GM19463 (cell line): ENCODE measurements at regions not wholly inside any gene's neighbourhood (a gene's known extent, or its start where the extent isn't known, plus 50 kb on each side); places are given as distances from the start of the nearest gene placed in this dataset.
"Not testable (repeated sequence)": the region's sequence is repeated elsewhere in the genome, so short reads cannot be mapped to it uniquely, and the experiment has no call there.

Source experiments
- ATAC-seq: cut with Tn5 transposase; IDR thresholded peaks from one replicate; pipeline ENCODE4 v1.9.1; 2021; ENCODE audit warnings: mild to moderate bottlenecking, moderate library complexity; ENCODE audit not compliant: unreplicated experiment

DNA sequence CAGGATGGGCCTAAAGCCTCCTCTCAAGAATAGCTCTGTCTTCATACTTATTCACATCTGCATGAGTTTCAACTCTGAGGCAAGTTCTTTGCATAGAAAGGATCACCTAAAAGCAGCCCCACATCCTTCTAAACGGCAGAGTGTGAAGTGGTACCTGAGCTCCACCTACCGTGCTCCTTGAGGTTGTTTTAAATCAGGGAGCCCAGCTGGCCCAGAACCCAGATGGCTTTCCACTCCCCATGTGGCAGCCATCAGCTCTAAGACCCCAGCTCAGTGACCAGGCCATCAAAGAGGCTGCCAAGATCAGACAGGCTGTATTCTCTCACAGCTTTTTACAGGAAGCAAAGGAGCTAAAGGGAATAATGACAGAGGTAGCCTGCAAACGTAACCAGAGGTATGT lies 299.3 kb downstream of the RASEF start:
- ATAC-seq = no peak

DNA sequence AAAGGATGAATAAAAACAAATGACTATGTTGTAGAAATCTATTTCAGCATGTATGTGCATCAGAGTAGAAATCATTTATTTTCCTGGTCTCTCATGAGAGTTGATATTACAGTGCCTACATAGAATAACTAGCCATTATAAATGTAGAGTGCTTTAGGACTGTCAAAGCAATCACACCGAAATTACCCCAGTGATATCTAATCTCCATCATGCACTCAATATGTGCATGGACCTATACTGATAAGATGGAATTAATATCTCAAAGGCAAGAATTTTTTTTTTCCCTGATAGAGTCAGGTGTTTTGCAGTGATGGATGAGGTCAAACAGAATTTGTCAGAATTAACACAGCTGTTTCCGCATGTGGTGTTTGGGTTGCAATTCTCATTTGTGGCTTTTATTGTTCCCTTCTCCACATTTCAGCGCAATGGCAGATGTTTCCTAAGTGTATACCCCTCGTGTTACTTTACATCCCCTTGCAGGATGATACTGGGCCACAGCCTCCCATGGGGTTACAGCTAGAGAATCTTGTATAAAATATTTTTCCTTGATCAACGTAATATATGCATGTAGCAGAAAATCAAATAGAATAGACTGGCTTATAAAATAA lies 298.8 kb downstream of the RASEF start:
- no peak for ATAC-seq

GRCh38 chr9:82774707-82775231 lies 288.2 kb downstream of the RASEF start:
- ATAC-seq = not testable (repeated sequence)

DNA sequence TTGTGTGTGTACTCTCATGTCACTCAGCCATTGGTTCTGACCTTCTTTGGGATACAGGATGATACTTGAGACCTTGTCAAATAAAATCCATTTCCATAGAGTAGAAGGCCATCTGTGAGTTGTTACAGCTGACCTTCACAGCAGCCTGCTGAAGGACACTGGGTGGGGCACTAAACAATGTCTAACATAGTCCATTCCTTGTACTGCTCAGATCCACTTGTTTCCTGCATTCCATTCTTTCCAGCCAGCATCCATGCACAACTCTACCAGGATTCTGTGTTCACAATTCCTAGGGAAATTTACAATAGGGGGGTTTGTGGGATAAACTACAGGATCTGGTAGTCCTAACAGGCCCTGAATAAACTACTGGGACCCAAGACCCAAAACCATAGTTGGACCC lies 286.4 kb downstream of the RASEF start:
- ATAC-seq = no peak

DNA sequence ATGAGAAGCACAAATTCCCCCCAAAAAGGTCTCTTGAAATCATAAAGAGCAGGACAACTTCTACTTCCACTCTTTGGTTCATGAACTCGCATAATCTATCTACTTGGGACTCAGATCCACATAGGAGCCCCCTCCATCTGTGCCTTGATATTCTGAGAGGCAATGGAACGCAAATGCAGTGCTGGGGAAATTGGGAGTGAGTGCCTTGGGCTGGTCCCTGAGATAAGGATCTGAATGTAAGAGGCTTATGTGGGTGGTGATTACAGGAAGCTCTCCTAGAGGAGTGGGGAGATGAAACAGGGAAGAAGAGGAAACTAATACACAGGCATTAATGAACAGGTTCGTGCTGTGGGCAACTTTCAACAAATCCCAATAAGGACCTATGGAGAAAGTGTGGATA lies 285.6 kb downstream of the RASEF start:
- no peak for ATAC-seq

GRCh38 chr9:82778923-82779322 lies 284.0 kb downstream of the RASEF start:
- ATAC-seq = not testable (repeated sequence)

DNA sequence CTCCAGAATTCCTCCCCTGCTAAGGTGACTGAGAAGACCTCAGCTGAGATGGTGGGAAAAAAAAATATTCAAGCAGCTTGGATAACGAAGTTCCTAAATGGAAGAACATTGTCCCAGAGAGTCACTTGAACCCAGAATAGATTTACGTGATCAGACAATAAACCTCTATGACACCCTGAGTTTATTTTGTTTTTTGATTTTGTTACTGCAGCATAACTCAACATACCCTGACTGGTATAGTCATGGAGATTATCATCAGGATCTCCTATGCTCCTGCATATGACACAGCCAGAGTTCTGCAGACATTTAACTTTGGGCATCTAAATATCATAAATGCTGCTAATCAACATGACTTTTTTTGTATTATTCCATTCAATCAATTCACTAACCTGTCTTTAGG lies 282.9 kb downstream of the RASEF start:
- ATAC-seq = no peak

- no peak for ATAC-seq
Measured at GRCh38 chr9:82781921-82782392, 281.0 kb downstream of the RASEF start.

GRCh38 chr9:82783045-82783444 lies 279.9 kb downstream of the RASEF start:
- no peak for ATAC-seq

DNA sequence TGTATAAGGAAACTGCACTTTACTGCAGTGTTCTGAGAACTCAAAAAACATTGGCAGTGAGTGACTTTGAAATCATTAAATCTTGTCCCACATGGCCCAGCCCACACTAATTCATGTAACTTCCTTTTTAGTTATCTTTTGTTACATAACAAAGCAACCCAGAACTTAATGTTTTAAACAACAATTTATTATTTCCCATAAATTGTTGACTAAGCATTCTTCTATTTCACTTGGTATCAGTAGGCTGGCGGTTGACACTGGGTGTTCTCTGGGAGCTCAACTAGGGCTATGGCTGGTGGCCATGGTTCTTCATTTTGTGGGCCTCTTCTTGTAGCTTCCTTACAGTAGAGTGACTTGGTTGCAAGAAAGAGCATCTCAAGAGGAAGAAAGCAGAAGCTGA lies 278.4 kb downstream of the RASEF start:
- ATAC-seq = no peak

DNA sequence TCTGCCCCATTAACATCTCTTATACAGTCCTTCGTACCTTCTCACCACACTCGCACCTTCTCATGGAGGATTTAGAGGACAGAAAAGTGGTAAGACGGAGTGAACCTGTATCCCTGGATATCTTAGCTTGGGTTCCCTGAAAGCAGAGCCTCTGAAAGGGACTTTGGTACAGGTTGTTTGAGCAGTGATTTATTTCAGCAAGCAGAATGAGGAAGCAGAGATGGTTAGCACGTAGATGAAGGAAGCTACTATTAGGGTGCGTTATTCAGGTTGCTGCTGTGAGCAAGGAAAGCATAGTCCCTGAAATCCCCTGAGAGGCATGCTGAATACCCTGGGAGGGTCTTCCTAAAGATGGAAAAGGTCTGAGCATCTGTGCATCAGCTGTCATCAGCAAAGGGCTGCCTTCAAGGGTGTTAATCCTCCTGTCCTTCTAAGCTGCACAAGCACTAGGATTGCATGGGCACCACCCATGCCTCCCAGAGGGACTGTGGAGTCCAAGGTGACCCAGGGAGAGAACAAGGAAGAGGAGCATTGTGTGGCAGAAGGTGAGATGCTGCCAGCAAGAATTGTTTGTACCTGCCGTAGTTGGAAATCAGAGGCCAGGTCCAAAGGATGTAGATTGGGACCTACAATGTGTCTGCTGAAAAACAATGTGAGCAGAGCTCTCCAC lies 273.7 kb downstream of the RASEF start:
- no peak for ATAC-seq

GRCh38 chr9:82790875-82791274 lies 272.1 kb downstream of the RASEF start:
- ATAC-seq = no peak

DNA sequence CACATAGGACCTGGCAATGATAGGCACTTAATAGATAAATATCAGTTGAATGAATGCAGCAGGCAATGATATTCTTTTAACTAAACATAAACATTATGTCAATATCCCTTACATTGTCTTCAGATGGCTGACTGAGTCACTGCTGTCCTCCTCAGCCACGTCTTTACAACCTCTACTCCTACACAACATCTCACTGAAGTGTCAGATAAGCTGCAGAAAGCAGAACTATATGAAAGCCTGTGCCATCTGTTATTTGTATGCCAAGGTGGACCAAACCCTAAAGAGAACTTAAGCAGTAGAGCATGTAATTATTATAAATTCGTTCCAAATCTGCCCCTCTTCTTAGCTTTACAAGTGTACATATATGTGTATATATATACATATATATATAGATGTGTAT lies 271.2 kb downstream of the RASEF start:
- ATAC-seq = no peak

- ATAC-seq = no peak
Measured at GRCh38 chr9:82797534-82797933, 265.4 kb downstream of the RASEF start.

- no peak for ATAC-seq
Measured at GRCh38 chr9:82799286-82799685, 263.7 kb downstream of the RASEF start.

DNA sequence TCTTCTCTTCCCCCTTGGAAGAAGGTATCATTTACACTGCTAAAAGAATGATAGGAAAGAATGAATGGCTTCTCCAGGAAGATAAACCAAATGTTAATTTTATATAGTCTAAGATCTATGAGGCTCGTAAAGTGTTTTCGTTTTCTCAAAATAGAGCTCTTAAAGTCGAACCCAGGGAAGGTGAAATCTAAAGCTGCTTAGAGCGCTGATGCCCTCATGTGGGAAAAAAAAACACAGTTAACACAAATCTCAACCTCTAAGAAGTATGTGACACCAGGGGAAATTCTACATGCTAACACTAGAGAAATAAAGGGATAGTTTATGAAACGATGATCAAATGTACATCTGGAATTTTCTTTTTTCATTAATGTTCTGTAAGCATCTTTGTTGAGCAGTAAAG lies 257.9 kb downstream of the RASEF start:
- no peak for ATAC-seq

- no peak for ATAC-seq
Measured at GRCh38 chr9:82808478-82808877, 254.5 kb downstream of the RASEF start.

GRCh38 chr9:82810915-82811314 lies 252.0 kb downstream of the RASEF start:
- no peak for ATAC-seq

DNA sequence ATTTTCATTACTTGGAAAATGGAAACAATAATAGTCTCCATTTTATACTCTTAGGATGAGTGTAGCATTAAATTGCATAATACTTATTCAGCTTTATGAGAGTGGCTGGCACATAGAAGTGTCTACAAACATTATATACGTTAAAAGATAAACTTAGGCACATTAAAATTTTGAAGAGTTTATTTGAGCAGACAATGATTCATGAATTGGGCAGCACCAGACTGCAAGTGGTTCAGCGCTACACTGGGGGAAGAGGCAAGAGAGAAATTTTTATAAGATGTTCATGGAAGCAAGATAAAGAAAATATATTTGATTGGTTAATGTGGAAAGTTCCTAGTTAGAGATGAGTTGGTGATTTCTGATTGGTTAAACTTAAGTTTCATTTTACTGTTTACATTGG lies 243.7 kb downstream of the RASEF start:
- ATAC-seq = no peak

DNA sequence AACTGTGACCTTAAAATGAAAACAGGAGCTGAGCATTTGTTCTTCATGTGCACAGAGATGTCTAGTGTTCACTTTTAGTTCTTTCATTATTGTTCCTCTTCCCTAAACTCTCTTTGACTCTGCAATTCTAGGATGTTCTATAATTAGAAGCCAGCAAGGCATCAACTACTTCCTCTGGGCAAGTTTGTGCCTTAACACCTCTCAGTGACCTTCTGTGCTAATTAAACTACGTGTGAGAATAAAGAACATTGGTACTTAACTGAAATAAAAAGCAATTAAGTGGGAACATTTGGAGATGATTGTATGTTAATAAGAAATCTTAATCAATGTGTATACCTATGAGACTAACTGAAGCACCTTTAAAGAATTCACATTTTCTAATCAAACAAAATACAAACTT lies 242.8 kb downstream of the RASEF start:
- ATAC-seq = no peak

GRCh38 chr9:82829818-82830217 lies 233.1 kb downstream of the RASEF start:
- ATAC-seq = no peak

- ATAC-seq = no peak
Measured at GRCh38 chr9:82865524-82865923, 197.4 kb downstream of the RASEF start.
